ENCODE measurements at regions not wholly inside any gene's neighbourhood (a gene's known extent, or its start where the extent isn't known, plus 50 kb on each side); places are given as distances from the start of the nearest gene placed in this dataset.
"Not testable (repeated sequence)": the region's sequence is repeated elsewhere in the genome, so short reads cannot be mapped to it uniquely, and the experiment has no call there.

GRCh38 chr6:135623979-135624378 is 126.4 kb upstream of the AHI1 start:
- H2AFZ ChIP-seq (ENCODE audit: low read length), result no peak overlapping the region
- no peaks in the 10 kb centered on the region for H3K27me3 ChIP-seq (ENCODE audit: insufficient read depth, low read length)
- H3K9ac ChIP-seq (ENCODE audit: low read length), result no peak overlapping the region
- no peak overlapping the region for H3K4me2 ChIP-seq (ENCODE audit: low read length)
- H4K20me1 ChIP-seq (ENCODE audit: insufficient read depth, low read length), result no peaks in the 10 kb centered on the region
- H3K79me2 ChIP-seq (ENCODE audit: insufficient read depth, low read length), result no peaks in the 10 kb centered on the region
- H3K36me3 ChIP-seq (ENCODE audit: insufficient read depth, low read length), result no peaks in the 10 kb centered on the region
- H3K9me3 ChIP-seq (ENCODE audit: low read length), result no peaks in the 10 kb centered on the region
- no peak overlapping the region for H3K4me3 ChIP-seq (ENCODE audit: low read depth, low read length, poor library complexity, severe bottlenecking)
- H3F3A ChIP-seq (ENCODE audit: insufficient read depth, low read length), result no peaks in the 10 kb centered on the region
- H3K4me1 ChIP-seq (ENCODE audit: insufficient read depth, low read length, severe bottlenecking), result no peaks in the 10 kb centered on the region
- no peak for TF ChIP-seq CTCF (IDR thresholded peaks at IDR 0.05; ENCODE audit: low read length)
- TF ChIP-seq EZH2 (IDR thresholded peaks at IDR 0.05; ENCODE audit: borderline replicate concordance, low read length), result no peak
- H3K9me2 ChIP-seq (ENCODE audit: low read depth, low read length), result no peaks in the 10 kb centered on the region
- H3K27ac ChIP-seq (ENCODE audit: low read depth, low read length, poor library complexity, severe bottlenecking), result no peak overlapping the region

- Histone ChIP-seq H3K27ac (ENCODE audit: low read depth, low read length, poor library complexity, severe bottlenecking) (no peak overlapping the region), H3K4me2 (ENCODE audit: low read length) (no peak overlapping the region), H3K36me3 (ENCODE audit: insufficient read depth, low read length) (no peaks in the 10 kb centered on the region), H3K4me3 (ENCODE audit: low read depth, low read length, poor library complexity, severe bottlenecking) (no peak overlapping the region), H3K79me2 (ENCODE audit: insufficient read depth, low read length) (no peaks in the 10 kb centered on the region), H3F3A (ENCODE audit: insufficient read depth, low read length) (no peaks in the 10 kb centered on the region), H3K27me3 (ENCODE audit: insufficient read depth, low read length) (no peaks in the 10 kb centered on the region), H3K9me3 (ENCODE audit: low read length) (no peaks in the 10 kb centered on the region), H3K4me1 (ENCODE audit: insufficient read depth, low read length, severe bottlenecking) (no peaks in the 10 kb centered on the region), H3K9ac (ENCODE audit: low read length) (no peak overlapping the region), H2AFZ (ENCODE audit: low read length) (no peak overlapping the region), H3K9me2 (ENCODE audit: low read depth, low read length) (no peaks in the 10 kb centered on the region), H4K20me1 (ENCODE audit: insufficient read depth, low read length) (no peaks in the 10 kb centered on the region)
- TF ChIP-seq CTCF (IDR thresholded peaks at IDR 0.05; ENCODE audit: low read length) (no peak), EZH2 (IDR thresholded peaks at IDR 0.05; ENCODE audit: borderline replicate concordance, low read length) (no peak)
These were observed 127.1 kb upstream of the AHI1 start for GRCh38 chr6:135624402-135625295.

GRCh38 chr6:135626001-135626400 is 128.5 kb upstream of the AHI1 start:
- H3K9me3 ChIP-seq (ENCODE audit: low read length); H3K27me3 ChIP-seq (ENCODE audit: insufficient read depth, low read length); H3K4me2 ChIP-seq (ENCODE audit: low read length); H3K27ac ChIP-seq (ENCODE audit: low read depth, low read length, poor library complexity, severe bottlenecking); H3K4me1 ChIP-seq (ENCODE audit: insufficient read depth, low read length, severe bottlenecking); H3K4me3 ChIP-seq (ENCODE audit: low read depth, low read length, poor library complexity, severe bottlenecking); H4K20me1 ChIP-seq (ENCODE audit: insufficient read depth, low read length); H2AFZ ChIP-seq (ENCODE audit: low read length); H3K9ac ChIP-seq (ENCODE audit: low read length); H3K36me3 ChIP-seq (ENCODE audit: insufficient read depth, low read length); H3K79me2 ChIP-seq (ENCODE audit: insufficient read depth, low read length); H3F3A ChIP-seq (ENCODE audit: insufficient read depth, low read length); H3K9me2 ChIP-seq (ENCODE audit: low read depth, low read length): not testable (repeated sequence)

Data from OCI-LY1 (cell line).